Stomach (tissue), 8 donors: ENCODE measurements at regions not wholly inside any gene's neighbourhood (a gene's known extent, or its start where the extent isn't known, plus 50 kb on each side); places are given as distances from the start of the nearest gene placed in this dataset.

ENCODE experiments used
- DNase-seq, 2 donors: peaks; one replicate each; pipeline versions ENCODE4 v3.0.0 to v3.0.0-alpha.2; 2013 to 2019
- H3K27ac ChIP-seq, 5 donors: fragments of 200-600 bp in 4 of 5; sonication (generic) in 4 of 5; one replicate each; pipeline ENCODE4 v1.5.1; 2013 to 2019; ENCODE audit warnings: mild to moderate bottlenecking in 1 of 5, moderate library complexity in 1 of 5
- H3K27me3 ChIP-seq, 3 donors: fragments of 200-600 bp; sonication (generic); one replicate each; pipeline ENCODE4 v1.5.1; 2017 to 2019; ENCODE audit warnings: mixed run types in 1 of 3
- H3K36me3 ChIP-seq, 4 donors: fragments of 200-600 bp; sonication (generic); 1 replicate in 3 of 4; 2 replicates in 1 of 4; pipeline ENCODE4 v1.5.1; 2016 to 2019
- H3K4me1 ChIP-seq, 4 donors: fragments of 200-600 bp; sonication (generic); one replicate each; pipeline ENCODE4 v1.5.1; 2016 to 2019
- H3K4me3 ChIP-seq, 4 donors: fragments of 200-600 bp; sonication (generic) in 3 of 4; one replicate each; pipeline ENCODE4 v1.5.1; 2016 to 2019; ENCODE audit warnings: mild to moderate bottlenecking in 1 of 4
- H3K9me3 ChIP-seq, 4 donors: fragments of 200-600 bp; sonication (generic); one replicate each; pipeline ENCODE4 v1.5.1; 2016 to 2019
- CTCF ChIP-seq, 7 experiments: fragments of 450-650 bp in 4 of 7; fragments of 200-600 bp in 3 of 7; sonication (generic) in 3 of 7; IDR thresholded peaks; one replicate each; pipeline ENCODE4 v1.5.1; 2016 to 2019; ENCODE audit warnings: antibody characterized with exemption in 7 of 7, control low read depth in 2 of 7, mild to moderate bottlenecking in 1 of 7
- EP300 ChIP-seq: sonication (generic); formaldehyde crosslinking; IDR thresholded peaks from one replicate; pipeline ENCODE4 v1.6.1; 2017; ENCODE audit warnings: antibody characterized with exemption
- POLR2A ChIP-seq, 4 donors: fragments of 450-650 bp; IDR thresholded peaks; one replicate each; pipeline ENCODE4 v1.6.1; 2016; ENCODE audit warnings: antibody characterized with exemption in 4 of 4, control low read depth in 2 of 4, mild to moderate bottlenecking in 1 of 4, moderate library complexity in 1 of 4
- POLR2AphosphoS5 ChIP-seq, 3 donors: sonication (generic); formaldehyde crosslinking; IDR thresholded peaks; one replicate each; pipeline ENCODE4 v1.6.1; 2016; ENCODE audit warnings: antibody characterized with exemption in 3 of 3
- WGBS, 5 donors: extraction: QIAGEN DNeasy Blood & Tissue Kit in 3 of 5; methylation state at CpG; one replicate each; pipeline versions ENCODE4 v1.1.5 to v1.1.7; 2013 to 2018; 5-methylcytosine and 5-hydroxymethylcytosine counted together
- intact Hi-C: fragments of 100-400 bp; cut with DNase I; formaldehyde crosslinking; loops from one replicate; pipeline ENCODE4 v1.15.1; 2023; ENCODE audit warnings: low total_unique reads
- donor health status: healthy with polysubstance abuse.
- donor health status: Bipolar disorder and iron deficiency.
- donor health status: healthy.

- intact Hi-C loops = no loop called here
- no peak overlapping the region for H3K4me3 ChIP-seq
- peak in 1 of 2 donors; percentile 46 for DNase-seq
- H3K27me3 ChIP-seq = no peaks in the 10 kb centered on the region
- H3K9me3 ChIP-seq = no peaks in the 10 kb centered on the region
- no peaks in the 10 kb centered on the region for H3K4me1 ChIP-seq
- no peaks in the 10 kb centered on the region for H3K36me3 ChIP-seq
- no peak for TF ChIP-seq EP300
- no peak for TF ChIP-seq POLR2A (IDR thresholded peaks at IDR 0.05)
- no peak for TF ChIP-seq CTCF (IDR thresholded peaks at IDR 0.05)
- TF ChIP-seq POLR2AphosphoS5 (IDR thresholded peaks at IDR 0.05) = no peak
- 49 to 57% (median 54%) methylated on average over 2 of the region's 2 CpGs for WGBS, 5 donors
- H3K27ac ChIP-seq = no peak overlapping the region
Measured at GRCh38 chr10:104548090-104548489, 93.0 kb upstream of the SORCS3 start.

- WGBS, 5 donors = 66 to 83% (median 79%) methylated on average over 2 of the region's 2 CpGs
- no peaks in the 10 kb centered on the region for H3K36me3 ChIP-seq
- no peak overlapping the region for H3K4me3 ChIP-seq
- no peaks in the 10 kb centered on the region for H3K9me3 ChIP-seq
- H3K27me3 ChIP-seq = no peaks in the 10 kb centered on the region
- DNase-seq = no peak
- TF ChIP-seq POLR2AphosphoS5 (IDR thresholded peaks at IDR 0.05) (no peak), CTCF (IDR thresholded peaks at IDR 0.05) (no peak), EP300 (no peak), POLR2A (IDR thresholded peaks at IDR 0.05) (no peak)
- H3K4me1 ChIP-seq = no peaks in the 10 kb centered on the region
- no peak overlapping the region for H3K27ac ChIP-seq
- intact Hi-C loops = no loop called here
Measured at GRCh38 chr10:104556831-104557230, 84.3 kb upstream of the SORCS3 start.

- Histone ChIP-seq H3K4me3 (no peak overlapping the region), H3K27ac (no peak overlapping the region), H3K27me3 (no peaks in the 10 kb centered on the region), H3K36me3 (no peaks in the 10 kb centered on the region), H3K4me1 (no peaks in the 10 kb centered on the region), H3K9me3 (no peaks in the 10 kb centered on the region)
- intact Hi-C loops = no loop called here
- no peak for DNase-seq
- WGBS, 5 donors = 71 to 84% (median 78%) methylated on average over 6 of the region's 6 CpGs
- no peak for TF ChIP-seq EP300
Measured at GRCh38 chr10:104557966-104558365, 83.1 kb upstream of the SORCS3 start.

DNA sequence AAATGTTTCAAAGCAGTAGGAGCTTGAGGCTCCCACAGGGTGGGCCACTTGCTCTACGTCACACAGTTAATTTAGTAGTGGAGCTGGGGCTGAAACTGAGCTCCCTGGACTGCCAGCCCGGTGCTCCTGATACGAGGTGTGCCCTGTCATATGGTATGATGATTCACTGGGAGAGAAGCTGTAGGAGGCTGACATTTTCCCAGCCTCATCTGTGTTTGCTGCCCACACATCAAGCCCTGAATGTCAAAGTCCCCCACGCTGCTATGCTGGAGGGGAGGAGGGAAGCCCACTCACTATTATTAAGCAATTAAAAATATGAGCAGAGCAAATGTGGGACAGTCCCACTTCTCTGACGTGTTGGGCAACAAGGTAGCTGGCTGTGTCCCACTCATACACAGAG is 81.2 kb upstream of the SORCS3 start:
- H3K27me3 ChIP-seq = no peaks in the 10 kb centered on the region
- no peak for TF ChIP-seq EP300
- no peak for TF ChIP-seq POLR2A (IDR thresholded peaks at IDR 0.05)
- TF ChIP-seq CTCF (IDR thresholded peaks at IDR 0.05) = no peak
- no peak for TF ChIP-seq POLR2AphosphoS5 (IDR thresholded peaks at IDR 0.05)
- no peak overlapping the region for H3K4me3 ChIP-seq
- intact Hi-C loops = no loop called here
- no peak for DNase-seq
- H3K27ac ChIP-seq = no peak overlapping the region
- WGBS, 5 donors = 51 to 66% (median 64%) methylated on average over 5 of the region's 5 CpGs
- H3K4me1 ChIP-seq = no peaks in the 10 kb centered on the region
- H3K36me3 ChIP-seq = no peaks in the 10 kb centered on the region
- H3K9me3 ChIP-seq = no peaks in the 10 kb centered on the region

- intact Hi-C loops = no loop called here
- no peak for DNase-seq
- H3K9me3 ChIP-seq = peaks cover 0 to 8% (median 2%) of the 10 kb centered on the region in 4 donors
- no peaks in the 10 kb centered on the region for H3K4me1 ChIP-seq
- H3K36me3 ChIP-seq = no peaks in the 10 kb centered on the region
- TF ChIP-seq EP300 (no peak), CTCF (IDR thresholded peaks at IDR 0.05) (no peak), POLR2A (IDR thresholded peaks at IDR 0.05) (no peak)
- no peak overlapping the region for H3K4me3 ChIP-seq
- H3K27me3 ChIP-seq = no peaks in the 10 kb centered on the region
- H3K27ac ChIP-seq = no peak overlapping the region
- 82 to 92% (median 91%) methylated on average over 1 of the region's 1 CpG for WGBS, 5 donors
Measured at GRCh38 chr10:104563051-104563450, 78.0 kb upstream of the SORCS3 start.
